ENCODE measurements at regions not wholly inside any gene's neighbourhood (a gene's known extent, or its start where the extent isn't known, plus 50 kb on each side); places are given as distances from the start of the nearest gene placed in this dataset.
"Not testable (repeated sequence)": the region's sequence is repeated elsewhere in the genome, so short reads cannot be mapped to it uniquely, and the experiment has no call there.

GRCh38 chr12:33022724-33023123 lies 126.1 kb upstream of the PKP2 start:
- not testable (repeated sequence) for TF ChIP-seq CTCF (conservative IDR thresholded peaks at IDR 0.05; ENCODE audit: low read length); EZH2phosphoT487 (IDR thresholded peaks at IDR 0.05; ENCODE audit: borderline replicate concordance, low read depth, low read length)
